H9 (cell line): ENCODE measurements at regions not wholly inside any gene's neighbourhood (a gene's known extent, or its start where the extent isn't known, plus 50 kb on each side); places are given as distances from the start of the nearest gene placed in this dataset.

Experiments
- DNase-seq: peaks from one replicate; pipeline ENCODE4 v3.0.0-alpha.2; 2017
- H2AFZ ChIP-seq: one replicate; pipeline ENCODE4 v1.6.1; 2013; ENCODE audit warnings: mild to moderate bottlenecking, low read length, control low read depth, moderate library complexity
- H2AK5ac ChIP-seq: 2 replicates; pipeline ENCODE4 v1.6.1; 2013; ENCODE audit warnings: low read length, control low read depth, mixed read lengths; ENCODE audit not compliant: insufficient read length
- H2BK120ac ChIP-seq: one replicate; pipeline ENCODE4 v1.6.1; 2013; ENCODE audit warnings: low read depth, mild to moderate bottlenecking, low read length, control low read depth, inconsistent platforms; ENCODE audit not compliant: poor library complexity, severe bottlenecking
- H2BK12ac ChIP-seq: 2 replicates; pipeline ENCODE4 v1.6.1; 2013; ENCODE audit warnings: low read length, control low read depth, mixed read lengths, low read depth; ENCODE audit not compliant: insufficient read length
- H2BK15ac ChIP-seq: 2 replicates; pipeline ENCODE4 v1.6.1; 2013; ENCODE audit warnings: low read depth, low read length, control low read depth
- H2BK20ac ChIP-seq: one replicate; pipeline ENCODE4 v1.6.1; 2013; ENCODE audit warnings: low read depth, mild to moderate bottlenecking, low read length, control low read depth, inconsistent platforms; ENCODE audit not compliant: poor library complexity, severe bottlenecking
- H2BK5ac ChIP-seq: 2 replicates; pipeline ENCODE4 v1.6.1; 2013; ENCODE audit warnings: low read length, control low read depth, mixed read lengths; ENCODE audit not compliant: insufficient read length
- H3K14ac ChIP-seq: 2 replicates; pipeline ENCODE4 v1.6.1; 2013; ENCODE audit warnings: low read length, control low read depth; ENCODE audit not compliant: insufficient read depth
- H3K18ac ChIP-seq: 2 replicates; pipeline ENCODE4 v1.6.1; 2013; ENCODE audit warnings: low read depth, mild to moderate bottlenecking, mixed read lengths, low read length, control low read depth; ENCODE audit not compliant: insufficient read length
- H3K23ac ChIP-seq: 2 replicates; pipeline ENCODE4 v1.6.1; 2013; ENCODE audit warnings: low read length, control low read depth, mixed read lengths, low read depth; ENCODE audit not compliant: insufficient read length
- H3K23me2 ChIP-seq: 2 replicates; pipeline ENCODE4 v1.6.1; 2013; ENCODE audit warnings: low read depth, mild to moderate bottlenecking, mixed read lengths, low read length, control low read depth; ENCODE audit not compliant: insufficient read length, poor library complexity, severe bottlenecking
- H3K27ac ChIP-seq: 2 replicates; pipeline ENCODE4 v1.5.1; 2013; ENCODE audit warnings: low read length, control low read depth, mixed read lengths, low read depth; ENCODE audit not compliant: insufficient read length
- H3K27me3 ChIP-seq: 2 replicates; pipeline ENCODE4 v1.6.1; 2013; ENCODE audit warnings: low read length, control low read depth, inconsistent platforms; ENCODE audit not compliant: insufficient read depth
- H3K4ac ChIP-seq: 2 replicates; pipeline ENCODE4 v1.6.1; 2013; ENCODE audit warnings: low read depth, mild to moderate bottlenecking, control low read depth, inconsistent platforms, low read length, moderate library complexity
- H3K4me1 ChIP-seq: 2 replicates; pipeline ENCODE4 v1.6.1; 2013; ENCODE audit warnings: low read length, control low read depth, inconsistent platforms; ENCODE audit not compliant: insufficient read depth
- H3K4me2 ChIP-seq: 2 replicates; pipeline ENCODE4 v1.6.1; 2013; ENCODE audit warnings: low read length, control low read depth, mixed read lengths; ENCODE audit not compliant: insufficient read length, insufficient read depth
- H3K56ac ChIP-seq: 2 replicates; pipeline ENCODE4 v1.6.1; 2013; ENCODE audit warnings: low read depth, mild to moderate bottlenecking, mixed read lengths, low read length, control low read depth; ENCODE audit not compliant: insufficient read length
- H3K79me1 ChIP-seq: 2 replicates; pipeline ENCODE4 v1.6.1; 2013; ENCODE audit warnings: low read depth, mild to moderate bottlenecking, moderate library complexity, low read length, control low read depth, inconsistent platforms; ENCODE audit not compliant: insufficient read depth, poor library complexity, severe bottlenecking
- H3K79me2 ChIP-seq: 2 replicates; pipeline ENCODE4 v1.6.1; 2013; ENCODE audit warnings: low read length, control low read depth, inconsistent platforms; ENCODE audit not compliant: insufficient read depth
- H3K9ac ChIP-seq: 2 replicates; pipeline ENCODE4 v1.6.1; 2013; ENCODE audit warnings: low read length, control low read depth, mixed read lengths; ENCODE audit not compliant: insufficient read length; ENCODE audit errors: extremely low read depth
- H3K9me3 ChIP-seq: one replicate; pipeline ENCODE4 v1.6.1; 2013; ENCODE audit warnings: low read depth, low read length, inconsistent platforms; ENCODE audit not compliant: control insufficient read depth
- H3T11ph ChIP-seq: one replicate; pipeline ENCODE4 v1.6.1; 2013; ENCODE audit warnings: mild to moderate bottlenecking, low read length, control low read depth, inconsistent platforms
- H4K20me1 ChIP-seq: one replicate; pipeline ENCODE4 v1.6.1; 2013; ENCODE audit not compliant: control insufficient read depth, insufficient read length, insufficient read depth
- H4K5ac ChIP-seq: 2 replicates; pipeline ENCODE4 v1.6.1; 2013; ENCODE audit warnings: low read depth, mild to moderate bottlenecking, mixed read lengths, low read length, control low read depth; ENCODE audit not compliant: insufficient read length
- H4K8ac ChIP-seq: replicated peaks from 2 replicates; pipeline ENCODE4 v1.6.1; 2013; ENCODE audit warnings: low read length, control low read depth, mixed read lengths, low read depth; ENCODE audit not compliant: insufficient read length
- H4K91ac ChIP-seq: 2 replicates; pipeline ENCODE4 v1.6.1; 2013; ENCODE audit warnings: low read depth, mild to moderate bottlenecking, moderate library complexity, mixed read lengths, low read length, control low read depth; ENCODE audit not compliant: insufficient read length
- H3K27ac Mint-ChIP-seq, 3 experiments: 2 replicates in 2 of 3; 3 replicates in 1 of 3; pipeline ENCODE4 v1.8.0; 2020 to 2021; ENCODE audit warnings: mixed read lengths in 3 of 3, mild to moderate bottlenecking in 1 of 3, moderate library complexity in 1 of 3
- H3K27me3 Mint-ChIP-seq: 2 replicates; pipeline ENCODE4 v1.8.0; 2021; ENCODE audit warnings: low read depth, mild to moderate bottlenecking, moderate library complexity, mixed read lengths
- H3K36me3 Mint-ChIP-seq, 3 experiments: 2 replicates in 2 of 3; 3 replicates in 1 of 3; pipeline ENCODE4 v1.8.0; 2020 to 2021; ENCODE audit warnings: low read depth in 3 of 3, mixed read lengths in 3 of 3; ENCODE audit not compliant: insufficient read depth in 1 of 3
- H3K4me1 Mint-ChIP-seq, 2 experiments: 2 replicates each; pipeline ENCODE4 v1.8.0; 2020; ENCODE audit warnings: mixed read lengths in 2 of 2
- H3K4me3 Mint-ChIP-seq, 2 experiments: 2 replicates in 1 of 2; 3 replicates in 1 of 2; pipeline ENCODE4 v1.8.0; 2020 to 2021; ENCODE audit warnings: mild to moderate bottlenecking in 2 of 2, mixed read lengths in 2 of 2, moderate library complexity in 1 of 2
- H3K9me3 Mint-ChIP-seq, 2 experiments: 2 replicates in 1 of 2; 3 replicates in 1 of 2; pipeline ENCODE4 v1.8.0; 2020; ENCODE audit warnings: mild to moderate bottlenecking in 2 of 2, mixed read lengths in 2 of 2, moderate library complexity in 1 of 2
- WGBS: extraction: QIAGEN DNeasy Blood & Tissue Kit; methylation state at CpG from one replicate; pipeline ENCODE4 v1.1.7; 2013; ENCODE audit warnings: missing lambda C conversion rate, low lambda C conversion rate, mixed read lengths; ENCODE audit not compliant: insufficient read length; ENCODE audit errors: extremely low coverage; 5-methylcytosine and 5-hydroxymethylcytosine counted together
- TF ChIP-seq, protein P1 (sequence below): fragments of 200-600 bp; sonication (generic); conservative IDR thresholded peaks from 3 replicates; pipeline ENCODE4 v1.8.0; 2021; ENCODE audit warnings: antibody characterized with exemption, mild to moderate bottlenecking

DNA sequence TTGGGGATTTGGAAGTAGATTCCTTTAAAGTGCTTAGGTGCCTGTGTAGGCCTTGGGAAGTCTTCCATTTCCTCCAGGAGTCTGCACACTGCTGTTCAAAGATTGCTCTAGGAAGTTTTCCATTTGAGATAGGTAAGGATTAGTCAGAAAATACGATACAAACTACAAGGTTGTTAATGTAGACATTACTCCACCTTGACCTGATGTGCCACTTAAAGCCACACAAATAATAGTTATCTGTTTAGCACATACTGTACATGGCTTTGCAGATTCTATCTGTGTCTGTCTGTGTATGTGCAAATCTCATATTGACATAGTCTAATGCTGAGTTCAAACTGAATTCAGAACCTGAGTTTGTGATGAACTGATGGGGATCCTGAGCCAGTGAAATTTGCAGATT lies 118.4 kb downstream of the RHOU start:
- Histone ChIP-seq H3K14ac (no peak overlapping the region), H3K18ac (no peak overlapping the region), H2BK12ac (no peak overlapping the region), H2BK5ac (no peak overlapping the region), H3K9me3 (no peaks in the 10 kb centered on the region), H3K9ac (no peak overlapping the region), H3K23ac (no peak overlapping the region), H3K79me1 (no peaks in the 10 kb centered on the region), H3K23me2 (no peaks in the 10 kb centered on the region), H4K20me1 (no peaks in the 10 kb centered on the region), H2BK120ac (no peak overlapping the region), H3T11ph (no peak overlapping the region), H3K79me2 (no peaks in the 10 kb centered on the region), H4K5ac (no peak overlapping the region), H2BK15ac (no peak overlapping the region), H4K8ac (no peak overlapping the region), H3K4me1 (peaks cover 7% of the 10 kb centered on the region; the same call in 1 of the 2 replicates), H2AK5ac (no peak overlapping the region), H4K91ac (no peak overlapping the region), H2BK20ac (no peak overlapping the region), H3K4ac (no peak overlapping the region), H3K27ac (no peak overlapping the region), H2AFZ (no peak overlapping the region), H3K56ac (no peak overlapping the region), H3K27me3 (no peaks in the 10 kb centered on the region), H3K4me2 (no peak overlapping the region)
- TF ChIP-seq, protein P1, sequence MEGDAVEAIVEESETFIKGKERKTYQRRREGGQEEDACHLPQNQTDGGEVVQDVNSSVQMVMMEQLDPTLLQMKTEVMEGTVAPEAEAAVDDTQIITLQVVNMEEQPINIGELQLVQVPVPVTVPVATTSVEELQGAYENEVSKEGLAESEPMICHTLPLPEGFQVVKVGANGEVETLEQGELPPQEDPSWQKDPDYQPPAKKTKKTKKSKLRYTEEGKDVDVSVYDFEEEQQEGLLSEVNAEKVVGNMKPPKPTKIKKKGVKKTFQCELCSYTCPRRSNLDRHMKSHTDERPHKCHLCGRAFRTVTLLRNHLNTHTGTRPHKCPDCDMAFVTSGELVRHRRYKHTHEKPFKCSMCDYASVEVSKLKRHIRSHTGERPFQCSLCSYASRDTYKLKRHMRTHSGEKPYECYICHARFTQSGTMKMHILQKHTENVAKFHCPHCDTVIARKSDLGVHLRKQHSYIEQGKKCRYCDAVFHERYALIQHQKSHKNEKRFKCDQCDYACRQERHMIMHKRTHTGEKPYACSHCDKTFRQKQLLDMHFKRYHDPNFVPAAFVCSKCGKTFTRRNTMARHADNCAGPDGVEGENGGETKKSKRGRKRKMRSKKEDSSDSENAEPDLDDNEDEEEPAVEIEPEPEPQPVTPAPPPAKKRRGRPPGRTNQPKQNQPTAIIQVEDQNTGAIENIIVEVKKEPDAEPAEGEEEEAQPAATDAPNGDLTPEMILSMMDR, result no peak
- no peaks in the 10 kb centered on the region for H3K27me3 Mint-ChIP-seq
- no peak overlapping the region for H3K4me3 Mint-ChIP-seq
- DNase-seq, result no peak
- H3K4me1 Mint-ChIP-seq, result peaks cover 47% of the 10 kb centered on the region in 2 experiments
- peak overlapping the region in 1 of 3 experiments; percentile 32; a peak in 3 of 7 replicates for H3K27ac Mint-ChIP-seq
- H3K9me3 Mint-ChIP-seq, result peaks cover 4% of the 10 kb centered on the region in 2 experiments; a peak in 4 of 5 replicates
- WGBS, result no CpG with 5 or more reads among the region's 1 CpG
- peaks cover 0 to 3% (median 2%) of the 10 kb centered on the region in 3 experiments; a peak in 5 of 7 replicates for H3K36me3 Mint-ChIP-seq
